ENCODE measurements at regions not wholly inside any gene's neighbourhood (a gene's known extent, or its start where the extent isn't known, plus 50 kb on each side); places are given as distances from the start of the nearest gene placed in this dataset.

DNA sequence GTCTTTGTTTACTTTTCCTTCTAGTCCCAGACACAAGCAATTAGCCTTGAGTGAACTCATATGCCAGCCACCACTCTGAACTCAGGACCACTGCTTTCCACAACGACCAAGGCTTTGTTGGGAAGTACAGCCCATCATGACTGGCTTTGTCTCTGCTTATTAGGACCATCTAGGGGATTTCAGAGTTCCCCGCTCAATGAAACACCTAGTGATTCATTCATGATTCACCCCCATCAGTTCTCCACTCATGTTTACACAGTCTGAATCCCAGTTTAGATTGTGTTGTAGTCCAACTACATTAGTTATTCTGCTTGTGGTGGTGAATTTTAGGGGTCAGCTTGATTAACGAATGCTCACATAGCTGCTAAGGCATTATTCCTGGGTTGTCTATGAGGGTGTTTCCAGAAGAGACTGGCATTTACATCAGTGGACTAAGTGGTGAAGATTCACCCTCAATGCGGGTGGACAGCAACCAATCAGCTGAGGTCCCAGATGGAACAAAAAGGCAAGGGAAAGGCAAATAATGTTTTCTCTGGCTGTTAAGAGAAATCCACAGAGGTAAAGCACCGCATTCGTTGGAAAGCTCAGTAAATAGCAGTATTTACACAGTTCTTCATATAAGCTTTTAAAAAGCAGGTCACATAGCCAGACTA lies 122.7 kb downstream of the RGS21 start:
- no peaks in the 10 kb centered on the region for H4K20me1 ChIP-seq (ENCODE audit: control insufficient read depth, insufficient read depth)
- no peaks in the 10 kb centered on the region for H3K9me3 ChIP-seq (replicated peaks; ENCODE audit: control insufficient read depth, insufficient read depth, low read length)
- CTCF ChIA-PET, result no interaction called here
- POLR2A ChIA-PET, result no interaction called here
- H3K79me2 ChIP-seq (ENCODE audit: control insufficient read depth, insufficient read depth, low read length), result no peaks in the 10 kb centered on the region
- intact Hi-C loops (cut with micrococcal nuclease; ENCODE audit: unreplicated experiment), result loop anchor here (10.0 kb wide), 3 partner anchors 385 to 545 kb away; no protein-coding TSS in a partner anchor
- DNase-seq (ENCODE audit: low read depth, low spot score), result no peak
- no peak for ATAC-seq
- no peak for TF ChIP-seq SUPT20H (IDR thresholded peaks at IDR 0.05; ENCODE audit: borderline replicate concordance, control insufficient read depth, low read depth, low read length)
- TF ChIP-seq PBX3 (IDR thresholded peaks at IDR 0.05; ENCODE audit: insufficient replicate concordance, low read depth, low read length), result no peak
- no peak for TF ChIP-seq JUNB (IDR thresholded peaks at IDR 0.05)
- no peak for TF ChIP-seq SPI1 (IDR thresholded peaks at IDR 0.05; ENCODE audit: borderline replicate concordance, insufficient read depth, low read depth, low read length)
- no peak for TF ChIP-seq ZSCAN29 (IDR thresholded peaks at IDR 0.05)
- TF ChIP-seq ZNF24 (IDR thresholded peaks at IDR 0.05), result no peak
- TF ChIP-seq CUX1 (IDR thresholded peaks at IDR 0.05; ENCODE audit: insufficient replicate concordance, low read depth, low read length), result no peak
- TF ChIP-seq MEF2A (IDR thresholded peaks at IDR 0.05; ENCODE audit: insufficient read depth, low read depth, low read length), result no peak
- TF ChIP-seq SKIL (IDR thresholded peaks at IDR 0.05; ENCODE audit: low read depth, poor library complexity, severe bottlenecking), result no peak
- TF ChIP-seq HDAC2 (IDR thresholded peaks at IDR 0.05), result no peak
- SMC1A ChIA-PET (ENCODE audit: uncharacterized antibody, unreplicated experiment), result no interaction called here
- no peaks in the 10 kb centered on the region for H3K4me1 ChIP-seq (ENCODE audit: control insufficient read depth, insufficient read depth, low read length)
- H3K9ac ChIP-seq (ENCODE audit: control insufficient read depth, insufficient read depth, low read length), result no peak overlapping the region
- no peaks in the 10 kb centered on the region for H3K27me3 ChIP-seq (replicated peaks in 1 of 2; ENCODE audit: control insufficient read depth in 2 of 2, insufficient read depth in 2 of 2, low read length in 1 of 2)
- no peak overlapping the region for H3K27ac ChIP-seq (ENCODE audit: control insufficient read depth, insufficient read depth)
- H3K36me3 ChIP-seq (ENCODE audit: control insufficient read depth in 2 of 2, insufficient read depth in 2 of 2, low read length in 1 of 2), result no peaks in the 10 kb centered on the region
- no peak for FAIRE-seq
- RAD21 ChIA-PET (ENCODE audit: unreplicated experiment), result no interaction called here
- no TSS peak for BruUV-seq (replicated peaks)
- no peak overlapping the region for H3K4me2 ChIP-seq (ENCODE audit: control insufficient read depth, insufficient read depth)
- no peak overlapping the region for H3K4me3 ChIP-seq
- 42% methylated on average over 6 of the region's 6 CpGs for WGBS (ENCODE audit: insufficient coverage, insufficient replicate concordance, low lambda C conversion rate, missing lambda C conversion rate)
- in situ Hi-C loops (cut with MboI), result no loop called here
- H2AFZ ChIP-seq (ENCODE audit: control insufficient read depth, low read depth, low read length), result no peak overlapping the region
